Fibroblast of pulmonary artery (primary cell): ENCODE measurements at regions not wholly inside any gene's neighbourhood (a gene's known extent, or its start where the extent isn't known, plus 50 kb on each side); places are given as distances from the start of the nearest gene placed in this dataset.
A peak's percentile ranks its signal among the peaks of the same experiment; 100 is the strongest.

Experiments used
- DNase-seq: peaks from one replicate; pipeline ENCODE4 v3.0.0-alpha.2; 2010; ENCODE audit warnings: low read depth
- H3K4me3 ChIP-seq: replicated peaks from 2 replicates; pipeline ENCODE4 v1.5.1; 2011; ENCODE audit warnings: low read depth, mild to moderate bottlenecking, control low read depth, low read length, moderate library complexity
- TF ChIP-seq, protein P1 (sequence below): IDR thresholded peaks from 2 replicates; pipeline ENCODE4 v1.5.1; 2011; ENCODE audit warnings: mild to moderate bottlenecking, control low read depth, low read length, inconsistent platforms; ENCODE audit errors: missing control alignments

DNA sequence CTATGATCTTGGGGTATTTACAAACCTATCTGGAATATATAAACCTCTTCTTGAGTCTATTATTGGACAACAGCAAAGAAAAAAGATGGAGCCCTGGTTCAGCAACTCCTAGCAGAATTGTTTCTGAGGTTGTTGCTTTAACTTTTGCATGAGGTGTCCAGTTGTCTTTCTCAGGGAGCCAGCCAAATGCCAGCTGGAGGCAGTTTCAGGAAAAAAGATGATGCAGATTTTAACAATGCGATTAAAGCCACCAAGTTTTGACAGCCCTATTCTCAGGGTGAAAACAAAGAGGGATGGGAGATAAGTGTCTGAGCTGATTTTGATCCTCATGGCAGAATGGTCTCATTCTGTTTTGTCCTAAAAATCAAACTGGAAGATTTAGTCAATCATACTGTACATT, 181.6 kb upstream of the RASGRP1 start:
- no peak overlapping the region for H3K4me3 ChIP-seq
- no peak for DNase-seq
- TF ChIP-seq, protein P1, sequence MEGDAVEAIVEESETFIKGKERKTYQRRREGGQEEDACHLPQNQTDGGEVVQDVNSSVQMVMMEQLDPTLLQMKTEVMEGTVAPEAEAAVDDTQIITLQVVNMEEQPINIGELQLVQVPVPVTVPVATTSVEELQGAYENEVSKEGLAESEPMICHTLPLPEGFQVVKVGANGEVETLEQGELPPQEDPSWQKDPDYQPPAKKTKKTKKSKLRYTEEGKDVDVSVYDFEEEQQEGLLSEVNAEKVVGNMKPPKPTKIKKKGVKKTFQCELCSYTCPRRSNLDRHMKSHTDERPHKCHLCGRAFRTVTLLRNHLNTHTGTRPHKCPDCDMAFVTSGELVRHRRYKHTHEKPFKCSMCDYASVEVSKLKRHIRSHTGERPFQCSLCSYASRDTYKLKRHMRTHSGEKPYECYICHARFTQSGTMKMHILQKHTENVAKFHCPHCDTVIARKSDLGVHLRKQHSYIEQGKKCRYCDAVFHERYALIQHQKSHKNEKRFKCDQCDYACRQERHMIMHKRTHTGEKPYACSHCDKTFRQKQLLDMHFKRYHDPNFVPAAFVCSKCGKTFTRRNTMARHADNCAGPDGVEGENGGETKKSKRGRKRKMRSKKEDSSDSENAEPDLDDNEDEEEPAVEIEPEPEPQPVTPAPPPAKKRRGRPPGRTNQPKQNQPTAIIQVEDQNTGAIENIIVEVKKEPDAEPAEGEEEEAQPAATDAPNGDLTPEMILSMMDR: no peak

DNA sequence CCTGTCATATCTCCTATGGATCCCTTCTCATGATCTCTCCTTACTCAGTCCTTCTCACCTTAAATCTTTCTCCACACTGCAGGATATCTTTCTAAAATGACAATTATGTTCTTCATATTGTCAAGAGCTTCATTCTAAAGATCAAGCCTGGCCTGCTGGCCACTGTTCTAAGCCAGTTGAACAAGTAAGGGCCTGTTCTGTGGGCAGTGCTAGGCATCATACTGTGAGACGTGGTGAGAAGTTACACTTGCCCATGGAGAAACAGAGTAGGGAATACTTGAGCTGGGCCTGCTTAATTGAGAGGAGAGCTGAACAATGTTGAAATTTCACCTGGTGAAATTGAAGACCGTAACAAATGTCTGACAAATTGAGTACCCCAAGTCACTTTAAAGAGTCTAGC, 184.1 kb upstream of the RASGRP1 start:
- TF ChIP-seq, protein P1: no peak
- no peak for DNase-seq
- no peak overlapping the region for H3K4me3 ChIP-seq

DNA sequence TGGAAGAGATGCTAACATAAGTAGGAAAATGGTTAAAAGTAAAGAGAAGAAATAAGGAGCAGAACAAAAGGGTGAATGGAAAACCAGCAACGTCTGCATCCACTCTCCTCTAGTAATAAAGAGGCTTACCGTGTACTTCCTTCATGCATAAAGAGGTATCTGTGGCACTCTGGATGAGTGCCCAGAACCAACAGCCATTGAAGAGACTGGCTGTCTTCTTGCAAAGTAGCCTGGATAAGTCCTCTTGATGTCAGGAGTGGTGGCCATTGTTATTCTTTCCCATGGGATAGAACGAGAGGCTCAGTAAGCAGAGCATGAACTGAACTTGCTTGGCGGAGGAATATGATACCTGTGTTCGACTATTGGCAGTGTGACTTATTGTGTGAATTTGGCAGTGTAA, 186.2 kb upstream of the RASGRP1 start:
- H3K4me3 ChIP-seq: no peak overlapping the region
- no peak for DNase-seq
- TF ChIP-seq, protein P1: no peak

DNA sequence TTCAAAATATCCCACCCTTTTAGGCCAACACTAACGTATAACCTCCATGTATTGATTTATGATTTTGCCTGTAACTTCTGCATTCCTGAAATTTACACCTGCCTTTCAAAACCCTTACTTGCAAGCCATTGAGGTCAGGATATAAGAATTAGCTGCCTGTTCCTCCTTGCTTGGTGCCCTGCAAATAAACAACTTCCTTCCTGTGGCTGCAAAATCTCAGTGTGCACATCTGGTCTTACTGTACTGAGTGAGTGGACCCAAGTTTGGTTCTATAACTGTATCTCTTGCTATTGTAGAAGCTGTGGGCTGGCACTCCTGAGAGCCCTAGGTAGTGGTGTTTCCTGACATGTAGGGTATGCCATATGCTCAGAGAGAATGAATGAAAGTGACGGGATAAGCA, 191.1 kb upstream of the RASGRP1 start:
- H3K4me3 ChIP-seq: no peak overlapping the region
- TF ChIP-seq, protein P1: no peak

DNA sequence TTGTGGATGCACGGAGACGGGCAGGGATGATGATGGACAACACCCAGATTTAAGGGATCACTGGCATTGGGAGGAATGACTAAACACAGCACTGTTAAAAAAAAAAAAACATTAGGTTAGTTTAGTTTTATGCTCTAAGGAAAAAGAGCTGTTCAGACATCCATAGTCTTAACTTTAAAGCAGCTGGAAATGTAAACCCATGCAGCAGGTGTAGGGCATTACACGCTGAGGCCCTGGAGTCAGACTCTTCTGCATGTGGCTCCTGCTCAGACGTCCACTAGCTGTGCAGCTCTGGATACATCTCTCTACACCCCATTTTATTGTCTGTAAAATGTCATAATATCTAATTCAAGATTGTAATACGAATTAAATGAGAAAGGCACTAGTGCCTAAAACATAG, 191.8 kb upstream of the RASGRP1 start:
- TF ChIP-seq, protein P1: no peak
- DNase-seq: no peak
- H3K4me3 ChIP-seq: no peak overlapping the region

More for the DNA sequence above, 191.1 kb upstream of the RASGRP1 start:
- DNase-seq: no peak

DNA sequence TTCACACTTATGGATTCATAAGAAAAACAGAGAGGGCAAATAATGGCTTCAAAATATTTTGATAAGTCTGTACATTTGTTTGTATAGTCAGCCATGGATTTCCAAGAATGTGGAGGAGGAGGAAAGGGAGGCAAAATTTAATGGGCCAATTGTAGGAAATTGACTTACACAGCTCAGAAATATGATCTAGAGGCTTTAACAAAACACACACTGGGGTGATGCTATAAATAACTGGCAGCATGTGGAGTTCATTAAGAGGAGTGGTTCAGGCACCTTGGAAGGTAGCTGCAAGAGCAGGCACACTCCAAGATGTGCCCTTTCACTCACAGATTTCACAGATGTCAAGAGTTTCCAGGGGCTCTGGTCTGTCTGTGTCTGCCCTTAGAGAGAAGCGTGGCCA, 193.4 kb upstream of the RASGRP1 start:
- peak; percentile 68 for DNase-seq
- no peak overlapping the region for H3K4me3 ChIP-seq
- TF ChIP-seq, protein P1: no peak

DNA sequence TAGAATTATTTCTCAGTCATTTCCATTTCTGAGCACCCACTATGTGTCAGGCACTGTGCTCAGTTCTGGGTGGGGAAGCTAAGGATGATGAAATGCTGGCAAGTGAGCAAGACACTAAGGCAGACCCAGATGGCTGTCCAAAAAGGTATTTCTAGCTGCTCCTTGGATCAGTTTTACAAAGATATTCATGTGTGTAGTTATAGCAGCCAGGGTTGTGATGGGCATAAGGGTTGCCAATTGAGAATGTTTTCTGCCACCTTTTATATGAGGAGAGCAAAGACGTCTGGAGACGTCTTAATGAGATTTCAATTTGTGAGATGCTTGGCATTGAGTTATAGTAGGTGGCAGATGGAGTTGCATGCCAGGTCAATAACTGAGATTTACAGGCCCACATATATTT, 197.1 kb upstream of the RASGRP1 start:
- DNase-seq: no peak
- TF ChIP-seq, protein P1: no peak
- no peak overlapping the region for H3K4me3 ChIP-seq
